Spleen (tissue), 7 donors: ENCODE measurements at regions not wholly inside any gene's neighbourhood (a gene's known extent, or its start where the extent isn't known, plus 50 kb on each side); places are given as distances from the start of the nearest gene placed in this dataset.

ENCODE experiments used
- CTCF ChIP-seq, 11 experiments: fragments of 200-600 bp in 7 of 11; fragments of 450-650 bp in 4 of 11; sonication (generic) in 4 of 11; IDR thresholded peaks in 8 of 11; conservative IDR thresholded peaks in 3 of 11; 1 replicate in 7 of 11; 2 replicates in 4 of 11; pipeline versions ENCODE4 v1.4.0 to v1.8.0; 2016 to 2021; ENCODE audit warnings: antibody characterized with exemption in 11 of 11, inconsistent platforms in 4 of 11, mild to moderate bottlenecking in 1 of 11
- POLR2A ChIP-seq, 3 donors: fragments of 450-650 bp; IDR thresholded peaks; one replicate each; pipeline ENCODE4 v1.5.1; 2017; ENCODE audit warnings: antibody characterized with exemption in 3 of 3, mild to moderate bottlenecking in 1 of 3
- donor health status: DM: no; HTN: no; CAD: no; lungs with moderate emphysema.
- donor health status: DM: no; HTN: no; CAD: no.
- donor health status: DM: no; HTN: no; CAD: no.

GRCh38 chr12:19979584-19979983 is 388.8 kb upstream of the PDE3A start:
- TF ChIP-seq CTCF (IDR thresholded peaks at IDR 0.05 in 8 of 11, conservative IDR thresholded peaks at IDR 0.05 in 3 of 11) (no peak), POLR2A (IDR thresholded peaks at IDR 0.05) (no peak)
